NT2/D1 (cell line): ENCODE measurements at regions not wholly inside any gene's neighbourhood (a gene's known extent, or its start where the extent isn't known, plus 50 kb on each side); places are given as distances from the start of the nearest gene placed in this dataset.

Experiments used
- SUZ12 ChIP-seq: IDR thresholded peaks from 2 replicates; pipeline ENCODE4 v1.6.1; 2011; ENCODE audit not compliant: insufficient read length, insufficient read depth; ENCODE audit errors: extremely low read depth
- ZNF274 ChIP-seq: IDR thresholded peaks from 2 replicates; pipeline ENCODE4 v1.6.1; 2011; ENCODE audit warnings: mild to moderate bottlenecking, low read depth, low read length

DNA sequence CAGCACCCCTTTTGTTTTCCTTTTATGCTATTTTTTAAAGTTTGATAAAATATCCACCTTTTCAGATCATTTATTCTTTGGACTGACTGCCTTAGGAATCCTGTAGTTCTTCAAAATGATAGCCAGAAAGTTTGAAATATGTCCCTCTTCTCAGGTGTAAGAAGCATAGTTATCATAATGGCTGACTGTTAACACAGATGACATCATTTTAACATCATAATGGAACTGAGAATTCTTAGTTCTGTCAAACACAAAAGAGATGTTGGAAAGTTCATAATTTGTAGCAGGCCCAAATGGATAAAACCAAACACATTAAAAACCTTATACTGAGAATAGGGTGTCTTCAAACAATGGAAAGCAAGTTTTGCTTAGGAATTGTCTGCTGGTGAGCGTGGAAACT lies 1254.4 kb downstream of the ADGRL3 start:
- TF ChIP-seq ZNF274 = no peak
- TF ChIP-seq SUZ12 = no peak
